Stimulated activated naive CD8-positive, alpha-beta T cell treated with anti-CD3 and anti-CD28 coated beads, Interleukin-15, Interleukin-2, amounts not matched to agents 100 U/mL and 50 U/mL, for 24 hours (primary cell): ENCODE measurements at regions not wholly inside any gene's neighbourhood (a gene's known extent, or its start where the extent isn't known, plus 50 kb on each side); places are given as distances from the start of the nearest gene placed in this dataset.
"Not testable (repeated sequence)": the region's sequence is repeated elsewhere in the genome, so short reads cannot be mapped to it uniquely, and the experiment has no call there.

Experiments
- ATAC-seq: fragments of 150-1000 bp; cut with Tn5 transposase; one replicate; pipeline ENCODE4 v1.10.0; 2021
- DNase-seq: peaks from one replicate; pipeline ENCODE4 v3.0.0; 2021

DNA sequence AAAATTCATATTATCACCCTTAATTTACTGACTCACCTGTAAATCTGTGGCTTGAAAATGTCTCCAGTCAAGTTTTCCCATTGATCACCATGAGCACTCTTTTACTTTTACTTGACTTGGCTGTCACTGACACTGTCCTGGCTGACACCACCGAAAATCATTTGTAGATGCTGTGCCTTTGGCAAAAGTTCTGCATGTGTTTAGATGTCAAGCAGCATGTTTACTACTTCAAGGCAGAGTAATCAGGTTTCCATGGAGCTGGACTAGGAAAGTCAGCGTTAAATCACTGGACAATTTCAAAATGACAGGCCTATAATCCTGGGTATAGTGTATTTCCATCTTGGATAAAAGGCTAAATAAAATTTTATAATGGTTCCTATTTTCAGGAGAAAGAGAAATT lies 1530.6 kb upstream of the CDH6 start:
- DNase-seq (no peak), ATAC-seq (no peak)

DNA sequence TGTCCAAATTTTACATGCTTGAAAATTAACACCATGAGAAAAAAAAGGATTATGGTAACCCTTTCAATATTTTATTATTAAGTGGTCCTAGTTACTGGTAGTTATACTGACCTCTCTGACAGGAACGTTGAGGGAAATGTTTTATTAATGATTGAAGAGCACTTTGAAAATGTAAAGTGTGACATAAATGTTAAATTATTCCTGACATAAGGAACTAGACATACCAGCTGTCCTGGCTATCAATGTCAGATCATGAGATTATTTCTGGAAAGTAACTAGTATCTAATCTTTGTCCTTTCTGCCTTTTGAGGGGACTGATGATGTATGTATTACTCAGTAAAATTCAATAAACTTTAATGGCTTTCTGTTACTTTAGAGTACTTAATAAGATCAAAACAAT lies 1538.5 kb upstream of the CDH6 start:
- ATAC-seq (no peak), DNase-seq (no peak)

DNA sequence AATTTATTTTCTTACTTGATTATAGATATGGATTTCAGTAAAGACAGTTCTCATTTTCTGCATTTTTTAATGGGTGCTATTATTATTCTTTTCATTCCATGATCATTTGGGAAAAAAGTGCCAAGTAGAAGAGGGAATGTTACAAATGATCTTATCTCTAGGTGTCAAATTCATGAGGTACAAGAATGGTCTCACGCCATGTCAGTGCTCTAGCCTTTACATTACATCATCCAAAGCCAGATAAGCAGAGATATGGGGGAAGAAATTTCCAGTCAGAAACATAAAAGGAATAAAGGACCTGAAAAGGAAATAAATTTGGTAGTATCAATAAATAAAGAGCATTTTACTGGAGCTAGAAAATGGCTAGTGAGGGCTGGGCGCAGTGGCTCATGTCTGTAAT lies 1544.2 kb upstream of the CDH6 start:
- ATAC-seq (no peak), DNase-seq (no peak)

DNA sequence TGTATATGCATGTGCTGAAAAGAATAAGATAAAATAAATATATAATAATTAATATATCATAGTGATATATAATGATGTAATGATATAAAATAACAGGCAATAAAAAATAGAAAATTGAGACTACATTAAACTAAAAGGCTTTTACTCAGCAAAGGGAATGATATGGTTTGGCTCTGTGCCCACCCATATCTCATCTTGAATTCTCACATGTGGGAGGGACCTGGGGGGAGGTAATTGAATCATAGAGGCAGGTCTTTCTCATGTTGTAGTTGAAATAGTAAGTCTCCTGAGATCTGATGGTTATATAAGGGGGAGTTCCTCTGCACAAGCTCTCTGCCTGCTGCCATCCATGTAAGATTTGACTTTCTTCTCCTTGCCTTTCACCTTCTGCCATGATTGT lies 1550.9 kb upstream of the CDH6 start:
- DNase-seq (no peak), ATAC-seq (no peak)

DNA sequence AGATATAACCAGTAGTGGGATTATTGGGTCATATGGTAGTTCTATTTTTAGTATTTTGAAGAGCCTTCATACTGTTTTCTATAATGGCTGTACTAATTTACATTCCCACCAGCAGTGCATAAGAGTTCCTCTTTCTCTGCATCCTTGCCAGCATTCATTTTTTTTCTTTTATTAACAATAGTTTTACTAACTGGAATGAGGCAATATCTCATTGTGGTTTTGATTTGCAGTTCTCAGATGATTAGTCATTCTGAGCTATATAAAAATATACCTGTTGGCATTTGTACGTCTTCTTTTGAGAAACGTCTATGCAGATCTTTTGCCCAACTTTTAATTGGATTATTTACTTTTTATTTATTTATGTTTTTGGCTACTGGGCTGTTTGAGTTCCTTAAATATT lies 1579.3 kb upstream of the CDH6 start:
- DNase-seq (no peak), ATAC-seq (no peak)

DNA sequence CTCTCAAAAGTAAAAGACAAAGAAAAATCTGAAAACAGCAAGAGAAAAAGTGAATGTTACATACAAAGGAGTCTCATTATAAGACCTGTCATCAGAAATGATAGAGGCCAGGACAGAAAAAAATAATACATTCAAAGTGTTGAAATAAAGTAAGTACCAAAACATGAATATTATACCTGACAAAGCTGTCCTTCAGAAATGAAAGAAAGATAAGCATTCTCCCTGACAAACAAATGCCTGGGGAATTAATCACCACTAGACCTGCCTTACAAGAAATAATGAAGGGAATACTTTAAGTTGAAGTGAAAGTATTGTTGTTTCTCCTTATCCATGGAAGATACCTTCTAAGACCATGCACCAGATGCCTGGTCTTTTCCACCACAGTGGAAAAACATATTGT lies 1605.2 kb upstream of the CDH6 start:
- DNase-seq (no peak), ATAC-seq (no peak)

DNA sequence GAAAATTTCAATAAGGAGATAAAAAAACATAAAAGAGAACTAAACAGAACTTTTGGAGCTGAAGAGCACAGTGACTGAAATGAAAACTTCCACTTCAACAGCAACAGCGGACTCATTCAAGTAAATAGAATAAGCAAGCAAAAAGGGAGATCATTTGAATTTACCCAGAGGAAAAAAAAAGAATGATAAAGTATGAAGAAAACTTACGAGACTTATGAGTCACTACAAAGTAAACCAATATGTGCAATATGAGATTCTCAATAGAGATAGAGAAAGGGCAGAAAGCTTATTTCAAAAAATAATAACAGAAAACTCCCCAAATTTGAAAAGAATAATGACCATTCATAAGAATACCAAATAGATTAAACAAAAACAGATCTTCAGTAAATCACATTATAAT lies 1605.7 kb upstream of the CDH6 start:
- no peak for ATAC-seq
- no peak for DNase-seq

DNA sequence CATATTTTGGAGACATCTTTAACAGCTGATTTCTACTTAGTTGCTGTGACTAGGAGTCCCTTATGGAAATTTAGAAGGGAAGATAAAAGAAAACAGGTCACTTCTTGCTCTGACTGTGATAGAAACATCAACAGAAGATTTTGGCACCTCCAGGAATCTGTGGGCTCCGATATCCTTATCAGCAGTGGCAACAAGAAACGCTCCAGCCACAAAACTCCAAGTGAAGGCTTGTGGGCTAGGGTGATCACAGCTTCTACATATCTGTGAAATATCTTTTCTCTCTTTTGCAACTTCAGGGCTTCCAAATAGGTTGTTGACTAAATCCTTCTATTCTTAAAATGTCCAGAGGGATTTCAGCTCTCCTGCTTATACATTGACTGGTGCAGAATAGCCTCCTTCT lies 1625.5 kb upstream of the CDH6 start:
- no peak for ATAC-seq
- DNase-seq: no peak

DNA sequence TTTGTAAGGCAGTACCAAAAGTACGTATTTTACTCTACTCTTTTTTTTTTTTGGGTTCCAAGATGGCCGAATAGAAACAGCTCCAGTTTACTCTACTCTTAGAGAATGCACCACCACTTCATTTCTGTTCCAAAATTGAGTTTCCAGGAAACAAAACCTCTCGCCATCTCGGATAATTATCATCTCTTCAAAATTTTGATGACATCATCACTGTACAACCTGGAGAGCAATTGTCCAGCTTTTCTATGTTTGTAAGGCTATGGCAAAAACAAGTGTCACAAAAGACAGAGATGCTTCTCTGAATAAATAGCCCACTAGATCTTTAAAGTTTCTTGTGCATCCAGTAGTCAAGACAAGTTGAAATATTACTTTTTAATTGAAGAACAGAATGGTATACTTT lies 1631.9 kb upstream of the CDH6 start:
- ATAC-seq (no peak), DNase-seq (no peak)

DNA sequence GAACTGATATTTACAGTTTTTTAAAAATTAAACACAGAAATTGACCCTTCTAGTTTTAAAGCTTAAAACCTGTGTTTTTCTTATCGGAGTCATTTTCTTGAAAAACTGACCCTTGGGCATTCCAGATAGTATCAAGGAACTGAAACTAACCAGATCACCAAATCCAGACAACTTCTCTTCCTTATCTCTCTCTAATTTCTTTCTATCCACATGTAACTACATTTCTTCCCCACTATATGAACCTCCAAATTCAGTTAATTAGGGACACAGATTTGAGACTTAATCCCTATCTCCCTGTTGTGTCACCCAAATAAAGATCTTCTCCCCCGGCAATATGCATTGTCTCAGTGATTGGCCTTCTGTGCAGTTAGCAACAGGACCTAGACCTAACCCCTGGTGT lies 1643.0 kb upstream of the CDH6 start:
- ATAC-seq: no peak

DNA sequence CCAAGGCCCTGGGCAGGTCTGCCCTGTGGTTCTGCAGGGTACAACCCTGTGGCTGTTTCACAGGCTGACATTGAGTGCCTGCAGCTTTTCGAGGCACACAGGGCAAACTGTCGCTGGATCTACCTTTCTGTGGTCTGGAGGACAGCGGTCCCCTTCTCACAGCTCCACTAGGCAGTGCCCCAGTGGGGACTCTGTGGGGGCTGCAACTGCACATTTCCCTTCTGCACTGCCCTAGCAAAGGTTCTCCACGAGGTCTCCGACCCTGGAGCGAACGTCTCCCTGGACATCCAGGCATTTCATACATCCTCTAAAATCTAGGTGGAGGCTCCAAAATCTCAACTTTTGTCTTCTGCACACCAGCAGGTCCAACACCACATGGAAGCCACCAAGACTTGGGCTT lies 1645.2 kb upstream of the CDH6 start:
- ATAC-seq (no peak), DNase-seq (no peak)

More for the DNA sequence above, 1643.0 kb upstream of the CDH6 start:
- no peak for DNase-seq

DNA sequence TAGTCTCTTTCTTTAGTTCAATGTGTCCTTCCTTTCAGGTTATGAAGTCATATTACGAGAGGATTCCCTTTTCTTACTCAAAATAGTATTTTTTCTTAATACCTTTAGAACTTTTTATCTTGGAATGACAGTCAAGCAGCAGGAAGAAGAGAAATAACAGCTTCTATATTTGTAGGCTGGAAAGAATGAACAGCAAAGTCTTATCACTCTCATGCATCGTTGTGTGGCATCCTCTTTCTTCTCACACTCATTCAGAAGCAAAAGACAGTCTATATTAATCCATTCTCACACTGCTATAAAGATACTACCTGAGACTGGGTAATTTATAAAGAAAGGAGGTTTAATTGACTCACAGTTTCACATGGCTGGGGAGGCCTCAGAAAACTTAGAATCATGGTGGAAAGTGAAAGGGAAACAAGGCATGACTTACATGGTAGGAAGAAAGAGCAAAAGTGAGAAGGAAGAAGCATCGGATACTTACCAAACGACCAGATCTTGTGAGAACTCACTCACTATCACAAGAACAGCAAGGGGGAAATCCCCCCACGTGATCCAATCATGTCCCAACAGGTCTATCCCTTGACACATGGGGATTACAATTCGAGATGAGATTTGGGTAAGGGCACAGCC lies 1646.1 kb upstream of the CDH6 start:
- ATAC-seq (no peak), DNase-seq (no peak)

DNA sequence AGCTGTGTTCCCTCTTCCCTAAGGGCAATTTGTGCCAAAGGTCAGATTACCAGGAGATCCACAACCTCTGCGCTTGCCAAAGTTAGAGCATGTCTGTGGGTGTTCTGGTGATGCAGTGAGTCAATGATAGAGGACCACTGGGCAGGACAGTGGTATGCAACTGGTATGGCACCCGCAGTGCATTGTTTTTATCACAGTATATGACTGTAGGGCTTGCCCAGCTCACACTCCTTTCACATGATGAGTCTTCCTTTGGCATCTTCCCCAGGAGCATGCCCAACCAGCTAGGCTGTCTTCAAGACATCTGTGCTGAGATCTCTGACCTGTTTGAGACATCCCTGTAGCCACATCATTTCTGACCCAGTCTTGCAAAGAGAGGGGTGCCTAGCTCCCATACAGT lies 1650.0 kb upstream of the CDH6 start:
- ATAC-seq: no peak

DNA sequence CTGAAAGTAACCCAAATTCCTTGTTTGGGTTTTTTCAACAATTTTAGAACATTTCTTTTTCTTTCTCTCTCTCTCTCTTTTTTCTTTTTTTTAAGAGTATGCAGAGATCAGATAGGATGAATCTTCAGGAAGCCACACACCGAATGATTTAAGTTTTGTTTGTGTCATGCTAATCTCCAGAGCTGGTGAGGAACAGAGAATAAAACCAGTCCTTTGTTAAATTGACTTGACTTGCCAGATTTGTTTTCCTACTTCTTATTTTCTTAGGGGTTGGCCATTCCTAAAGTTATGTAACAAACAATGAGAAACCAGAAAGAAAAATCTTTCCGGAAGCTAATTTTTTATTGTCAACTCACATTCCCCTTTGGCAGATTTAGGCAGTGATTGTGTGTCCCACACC lies 1669.3 kb upstream of the CDH6 start:
- ATAC-seq (no peak), DNase-seq (no peak)

More for the DNA sequence above, 1650.0 kb upstream of the CDH6 start:
- DNase-seq: no peak

DNA sequence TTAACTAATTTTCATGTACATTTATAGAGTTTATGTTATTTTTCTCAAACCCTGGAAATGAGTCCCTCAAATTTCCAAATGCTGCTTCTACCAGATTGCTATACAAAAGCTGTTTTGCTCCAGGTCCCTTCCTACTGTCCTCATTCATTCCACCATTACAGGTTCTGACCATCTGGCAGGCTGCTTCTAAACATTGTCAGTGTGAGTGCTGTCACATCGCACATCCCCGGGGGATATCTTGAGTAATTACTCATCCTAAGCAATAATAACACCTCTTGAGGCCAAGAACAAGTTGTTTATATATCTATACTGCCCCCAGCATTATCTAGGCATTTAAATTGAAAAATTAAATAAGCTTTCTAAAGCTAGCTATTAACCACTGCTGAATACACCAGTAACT lies 1675.3 kb upstream of the CDH6 start:
- ATAC-seq (no peak), DNase-seq (no peak)

DNA sequence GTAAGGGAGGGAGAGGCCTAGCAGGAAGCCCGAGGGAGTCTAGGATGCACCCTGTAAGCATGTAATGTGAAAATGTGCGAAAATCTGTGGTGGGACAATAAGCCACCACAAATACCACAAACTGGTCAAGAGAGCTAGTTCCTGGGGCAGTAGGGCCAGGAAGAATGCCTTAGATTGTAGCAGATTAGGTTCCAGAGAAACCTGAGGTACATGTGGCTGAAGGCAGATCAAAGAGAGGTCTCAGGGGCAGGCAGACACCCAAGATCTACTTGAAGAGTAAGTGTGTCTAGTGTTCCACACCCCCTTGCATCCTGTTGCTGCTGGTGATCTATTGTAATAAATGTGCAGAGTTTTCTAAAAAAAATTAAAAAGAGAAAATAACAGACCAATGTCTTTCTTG lies 1677.3 kb upstream of the CDH6 start:
- ATAC-seq (no peak), DNase-seq (no peak)

DNA sequence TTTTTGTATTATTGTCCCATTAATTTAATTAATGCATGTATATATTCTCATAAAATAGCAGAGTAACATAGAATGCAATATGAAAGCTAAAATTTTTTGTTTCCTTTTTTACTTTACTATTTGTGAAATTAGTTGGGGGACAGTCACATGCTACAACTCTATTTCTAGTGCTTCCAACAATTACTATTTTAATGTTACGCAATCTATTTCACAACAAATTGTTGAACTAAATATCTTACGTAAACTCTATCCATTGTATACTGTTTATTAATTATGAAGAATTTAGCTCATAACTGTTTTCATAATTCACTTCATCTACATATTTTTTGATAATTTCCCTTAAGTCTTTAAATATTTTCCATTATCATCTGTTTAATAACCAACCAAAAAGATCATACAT lies 1685.4 kb upstream of the CDH6 start:
- ATAC-seq (no peak), DNase-seq (no peak)

DNA sequence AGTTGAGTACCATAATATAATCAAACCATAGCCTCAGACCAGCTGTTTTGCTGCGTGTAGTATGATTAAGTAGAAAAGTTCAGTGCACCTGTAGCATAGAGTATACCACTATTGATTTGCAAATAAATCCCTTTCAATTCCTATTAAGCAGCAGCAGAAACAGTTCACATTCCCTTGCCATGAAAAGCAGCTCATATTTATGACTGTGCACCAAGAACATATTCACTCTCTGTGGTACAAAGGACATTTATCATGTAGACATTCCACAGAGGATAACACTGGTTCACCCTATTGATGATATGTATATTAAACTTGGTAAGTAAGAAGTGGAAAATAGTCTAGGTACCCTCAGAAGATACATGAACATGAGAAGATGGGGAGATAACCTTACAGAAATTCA lies 1689.1 kb upstream of the CDH6 start:
- DNase-seq: no peak
- ATAC-seq: no peak

DNA sequence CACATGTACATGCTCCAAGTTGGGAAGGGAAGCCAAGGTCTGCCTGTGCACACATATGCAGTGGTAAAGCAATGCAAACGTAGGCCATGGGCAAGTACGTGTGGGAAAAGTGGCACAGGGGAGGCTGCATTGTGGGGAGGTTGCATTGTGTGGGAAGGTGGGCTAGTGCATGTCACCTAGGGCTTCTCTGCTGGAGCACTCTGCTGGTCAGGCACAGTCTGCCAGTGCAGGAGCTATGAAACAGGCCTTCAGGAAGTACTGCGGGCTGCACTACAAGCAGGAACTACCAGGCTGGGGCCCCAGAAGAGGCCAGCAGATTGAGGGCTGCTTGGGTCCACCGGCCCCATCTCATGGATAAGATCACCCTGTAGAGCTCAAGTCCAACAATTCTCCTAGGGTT lies 1694.6 kb upstream of the CDH6 start:
- DNase-seq: no peak
- ATAC-seq: no peak

DNA sequence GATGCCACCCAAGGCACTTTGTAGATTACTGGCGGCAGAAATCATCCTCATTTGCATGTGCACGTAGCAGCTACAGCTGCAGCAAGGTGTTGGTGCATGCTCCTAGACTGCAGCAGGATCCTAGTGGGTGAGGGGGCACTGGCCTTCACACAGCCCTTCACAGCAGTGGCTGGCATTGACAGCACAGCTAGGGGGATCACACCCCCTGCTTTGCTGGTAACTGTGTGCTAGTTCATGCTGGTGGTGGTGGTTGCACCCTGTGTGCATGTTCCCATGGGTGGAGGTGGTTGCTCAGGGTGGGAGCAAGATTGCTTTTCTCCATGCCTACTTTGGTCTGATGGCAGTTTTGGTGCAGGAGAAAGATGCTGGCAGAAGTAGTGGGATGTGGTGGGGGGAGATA lies 1695.1 kb upstream of the CDH6 start:
- DNase-seq (no peak), ATAC-seq (no peak)

DNA sequence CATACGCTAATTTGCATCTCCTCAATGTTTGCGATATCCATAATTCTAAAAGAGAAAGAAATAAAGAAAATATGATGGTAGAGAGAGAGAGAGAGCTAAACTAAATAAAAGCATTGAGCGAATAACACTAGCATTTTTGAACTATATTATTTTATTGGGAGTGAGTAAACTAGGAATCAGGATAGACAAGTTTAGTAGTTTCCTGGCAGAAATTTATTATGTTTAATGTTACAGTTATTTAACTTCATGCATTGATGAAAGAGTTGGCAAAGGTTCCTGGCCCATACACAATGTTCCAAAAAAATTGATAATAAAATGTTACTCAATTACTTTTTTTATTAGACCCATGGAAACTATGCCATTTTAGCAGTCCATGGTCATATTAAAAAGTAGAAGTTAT lies 1708.2 kb upstream of the CDH6 start:
- no peak for DNase-seq
- no peak for ATAC-seq

DNA sequence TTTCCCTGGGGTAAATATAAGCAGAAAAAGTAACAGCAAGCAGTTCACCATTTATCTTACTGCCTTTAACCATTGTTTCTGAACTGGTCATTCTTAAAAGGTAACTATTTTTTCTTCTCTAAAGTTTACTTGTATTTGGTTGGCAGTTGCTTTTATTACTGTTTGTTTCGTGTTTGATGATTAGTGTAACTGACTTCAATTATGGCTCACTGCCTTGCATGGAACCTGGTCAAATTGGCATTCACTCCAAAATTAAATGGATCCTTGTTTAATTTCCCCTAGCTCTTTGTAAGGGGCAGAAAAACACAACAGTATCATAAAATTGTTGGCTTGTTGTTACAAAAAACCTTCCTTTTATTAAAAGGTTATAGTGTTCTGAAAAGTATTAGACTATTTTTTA lies 1723.9 kb upstream of the CDH6 start:
- ATAC-seq: no peak
- no peak for DNase-seq

DNA sequence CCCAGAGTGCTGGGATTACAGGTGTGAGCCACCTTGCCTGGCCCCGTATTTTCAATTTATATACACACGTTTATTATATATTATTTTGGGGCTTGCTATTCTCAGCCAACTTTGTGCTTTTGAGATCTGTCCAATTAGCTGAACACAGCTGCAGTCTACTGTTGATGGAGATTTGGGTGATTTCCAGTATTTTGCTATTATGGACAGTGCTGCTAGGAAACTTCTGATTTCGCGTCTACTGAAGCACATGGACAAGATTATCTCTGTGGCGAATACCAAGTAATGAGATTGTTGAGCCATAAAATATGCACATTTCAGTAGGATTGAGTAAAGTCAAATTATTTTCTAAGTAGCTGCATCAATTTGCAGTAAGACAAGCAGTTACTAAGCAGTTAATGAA lies 1731.2 kb upstream of the CDH6 start:
- ATAC-seq: no peak
- no peak for DNase-seq

DNA sequence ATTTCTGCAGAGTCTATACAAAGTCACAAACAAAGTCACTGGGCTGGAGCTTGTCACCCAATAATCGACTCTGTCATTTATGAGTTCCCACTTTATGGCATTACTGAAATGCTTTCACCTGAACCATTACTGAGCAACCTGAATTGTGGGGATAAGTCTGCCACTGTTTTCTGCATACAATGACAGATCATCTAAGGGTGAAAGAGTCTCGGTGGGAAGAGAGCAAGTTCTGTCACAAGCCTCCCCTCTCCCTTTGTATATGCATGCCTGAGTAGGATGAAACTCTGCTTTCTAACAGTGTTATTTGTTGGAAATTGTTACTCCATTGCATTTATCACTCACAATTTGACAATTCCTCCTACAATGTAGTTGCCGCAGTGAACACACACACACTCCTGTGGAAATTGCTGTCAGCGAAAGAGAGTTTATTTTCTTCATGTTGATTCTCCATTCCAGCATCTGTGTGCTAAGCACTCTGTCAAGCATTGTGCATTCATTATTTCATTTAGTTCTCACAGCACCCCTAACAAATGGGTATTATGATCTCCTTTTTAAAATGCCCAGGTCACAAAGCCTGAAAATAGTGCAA lies 1732.4 kb upstream of the CDH6 start:
- ATAC-seq: no peak

DNA sequence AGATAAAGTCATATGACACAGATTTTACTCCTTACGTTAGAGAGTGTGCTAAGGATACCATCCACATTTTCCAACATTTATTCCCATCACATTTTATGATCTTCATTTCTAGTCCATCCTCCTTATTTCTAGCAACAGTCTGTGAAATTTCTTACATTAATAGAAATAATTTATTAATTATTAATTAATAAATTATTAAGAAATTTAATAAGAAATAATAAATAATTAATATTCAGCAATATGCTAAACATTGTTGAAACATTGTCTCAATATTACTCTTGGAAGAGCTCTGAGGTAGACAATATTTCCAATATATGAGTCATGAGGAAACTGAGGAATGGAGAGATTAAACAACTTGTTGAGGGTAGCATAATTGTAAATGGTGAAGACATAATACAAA lies 1742.5 kb upstream of the CDH6 start:
- ATAC-seq, DNase-seq: not testable (repeated sequence)

More for the DNA sequence above, 1732.4 kb upstream of the CDH6 start:
- DNase-seq: no peak
